Activated CD4-positive, alpha-beta T cell treated with anti-CD3 and anti-CD28 coated beads, Interleukin-2, amount 10 ng/mL, durations not matched to agents 24 days and 14 days (primary cell): ENCODE measurements at regions not wholly inside any gene's neighbourhood (a gene's known extent, or its start where the extent isn't known, plus 50 kb on each side); places are given as distances from the start of the nearest gene placed in this dataset.
A peak's percentile ranks its signal among the peaks of the same experiment; 100 is the strongest.

Experiments
- DNase-seq: peaks from one replicate; pipeline ENCODE4 v3.0.0; 2022
- H3K27ac Mint-ChIP-seq: one replicate; pipeline ENCODE4 v1.8.0; 2022; ENCODE audit warnings: mild to moderate bottlenecking, mixed read lengths
- H3K27me3 Mint-ChIP-seq: one replicate; pipeline ENCODE4 v1.8.0; 2022; ENCODE audit warnings: mixed read lengths
- H3K36me3 Mint-ChIP-seq: one replicate; pipeline ENCODE4 v1.8.0; 2022; ENCODE audit warnings: low read depth, mild to moderate bottlenecking, mixed read lengths
- H3K4me1 Mint-ChIP-seq: one replicate; pipeline ENCODE4 v1.8.0; 2021; ENCODE audit warnings: mixed read lengths
- H3K4me3 Mint-ChIP-seq: one replicate; pipeline ENCODE4 v1.8.0; 2022; ENCODE audit warnings: mild to moderate bottlenecking, moderate library complexity, mixed read lengths
- H3K9me3 Mint-ChIP-seq: one replicate; pipeline ENCODE4 v1.8.0; 2021; ENCODE audit warnings: mixed read lengths
- intact Hi-C: fragments of 100-400 bp; cut with micrococcal nuclease; formaldehyde crosslinking; loops from one replicate; pipeline ENCODE4 v1.15.1; 2023

GRCh38 chr15:97215629-97216028 is 744.9 kb upstream of the ARRDC4 start:
- intact Hi-C loops = no loop called here
- Mint-ChIP-seq H3K27me3 (no peaks in the 10 kb centered on the region), H3K4me1 (no peaks in the 10 kb centered on the region), H3K4me3 (no peak overlapping the region), H3K36me3 (no peaks in the 10 kb centered on the region), H3K9me3 (no peaks in the 10 kb centered on the region), H3K27ac (no peak overlapping the region)
- no peak for DNase-seq

DNA sequence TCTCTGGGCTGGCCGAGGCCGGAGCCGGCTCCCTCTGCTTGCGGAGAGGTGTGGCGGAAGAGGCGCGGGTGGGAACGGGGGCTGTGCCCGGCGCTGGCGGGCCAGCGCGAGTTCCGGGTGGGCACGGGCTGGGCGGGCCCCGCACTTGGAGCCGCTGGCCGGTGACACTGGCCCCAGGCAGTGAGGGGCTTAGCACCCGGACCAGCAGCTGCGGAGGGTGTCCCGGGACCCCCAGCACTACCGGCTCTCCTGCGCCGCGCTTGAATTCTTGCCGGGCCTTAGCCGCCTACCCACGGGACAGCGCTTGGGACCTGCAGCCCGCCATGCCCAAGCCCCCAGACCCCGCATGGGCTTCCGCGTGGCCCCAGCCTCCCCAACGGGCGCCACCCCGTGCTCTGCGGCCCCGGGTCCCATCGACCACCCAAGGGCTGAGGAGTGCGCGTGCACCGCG is 736.3 kb upstream of the ARRDC4 start:
- Mint-ChIP-seq H3K4me1 (no peaks in the 10 kb centered on the region), H3K36me3 (no peaks in the 10 kb centered on the region), H3K9me3 (no peaks in the 10 kb centered on the region), H3K27me3 (no peaks in the 10 kb centered on the region), H3K4me3 (no peak overlapping the region), H3K27ac (no peak overlapping the region)
- intact Hi-C loops = no loop called here
- DNase-seq = no peak

GRCh38 chr15:97234851-97235610 is 725.5 kb upstream of the ARRDC4 start:
- intact Hi-C loops = no loop called here
- peak; percentile 80 for DNase-seq

DNA sequence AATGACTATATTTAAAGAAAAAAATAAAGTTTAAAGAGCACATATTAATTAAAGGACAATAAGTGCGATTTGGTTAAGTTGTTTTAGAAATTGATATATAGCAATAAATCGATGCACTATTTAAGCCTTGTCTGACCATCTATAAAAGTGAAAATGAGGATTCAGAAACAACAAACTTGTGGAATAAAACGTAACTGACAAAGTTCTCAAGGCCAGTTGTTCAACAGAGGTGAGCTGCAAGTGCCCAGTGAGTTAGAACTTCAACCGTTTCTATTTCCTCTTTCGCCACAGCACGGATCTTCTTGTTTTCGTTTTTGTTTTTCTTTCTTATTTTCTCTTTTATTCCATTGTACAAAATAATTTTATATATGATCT is 724.9 kb upstream of the ARRDC4 start:
- DNase-seq = no peak
- no peaks in the 10 kb centered on the region for H3K27me3 Mint-ChIP-seq
- no peak overlapping the region for H3K4me3 Mint-ChIP-seq
- H3K36me3 Mint-ChIP-seq = no peaks in the 10 kb centered on the region
- intact Hi-C loops = no loop called here
- H3K4me1 Mint-ChIP-seq = no peaks in the 10 kb centered on the region
- no peak overlapping the region for H3K27ac Mint-ChIP-seq
- no peaks in the 10 kb centered on the region for H3K9me3 Mint-ChIP-seq

More at GRCh38 chr15:97234851-97235610, 725.5 kb upstream of the ARRDC4 start:
- Mint-ChIP-seq H3K27ac (no peak overlapping the region), H3K4me3 (no peak overlapping the region), H3K36me3 (no peaks in the 10 kb centered on the region), H3K9me3 (no peaks in the 10 kb centered on the region), H3K4me1 (no peaks in the 10 kb centered on the region), H3K27me3 (no peaks in the 10 kb centered on the region)

DNA sequence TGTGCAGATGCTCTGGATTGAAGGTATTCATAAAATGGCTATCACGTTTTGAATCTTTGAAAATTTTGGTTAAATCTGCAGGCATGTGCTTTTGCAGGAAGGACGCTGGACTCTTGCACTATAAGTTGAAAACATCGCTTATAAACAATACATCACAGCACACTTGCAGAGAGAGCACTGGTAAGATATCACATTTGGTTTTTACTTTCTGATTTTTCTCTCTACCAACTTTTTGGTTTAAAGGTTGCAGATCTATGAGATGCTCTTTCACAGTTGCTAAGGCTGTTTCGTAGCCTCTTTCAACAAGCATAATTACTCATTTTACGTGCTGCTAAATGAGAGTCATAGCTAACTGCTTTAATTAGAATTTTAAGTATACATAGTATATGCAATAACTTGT is 724.4 kb upstream of the ARRDC4 start:
- Mint-ChIP-seq H3K27ac (no peak overlapping the region), H3K9me3 (no peaks in the 10 kb centered on the region), H3K4me1 (no peaks in the 10 kb centered on the region), H3K4me3 (no peak overlapping the region), H3K27me3 (no peaks in the 10 kb centered on the region), H3K36me3 (no peaks in the 10 kb centered on the region)
- intact Hi-C loops = no loop called here
- no peak for DNase-seq

- Mint-ChIP-seq H3K27ac (no peak overlapping the region), H3K27me3 (peaks cover 2% of the 10 kb centered on the region), H3K4me3 (no peak overlapping the region), H3K9me3 (no peaks in the 10 kb centered on the region), H3K36me3 (no peaks in the 10 kb centered on the region), H3K4me1 (no peaks in the 10 kb centered on the region)
- intact Hi-C loops = no loop called here
- no peak for DNase-seq
Observed at GRCh38 chr15:97237160-97237559, 723.3 kb upstream of the ARRDC4 start.

GRCh38 chr15:97248376-97248775 is 712.1 kb upstream of the ARRDC4 start:
- Mint-ChIP-seq H3K27me3 (no peaks in the 10 kb centered on the region), H3K27ac (no peak overlapping the region), H3K9me3 (peaks cover 3% of the 10 kb centered on the region), H3K4me3 (no peak overlapping the region), H3K36me3 (no peaks in the 10 kb centered on the region), H3K4me1 (no peaks in the 10 kb centered on the region)
- no peak for DNase-seq
- intact Hi-C loops = no loop called here

DNA sequence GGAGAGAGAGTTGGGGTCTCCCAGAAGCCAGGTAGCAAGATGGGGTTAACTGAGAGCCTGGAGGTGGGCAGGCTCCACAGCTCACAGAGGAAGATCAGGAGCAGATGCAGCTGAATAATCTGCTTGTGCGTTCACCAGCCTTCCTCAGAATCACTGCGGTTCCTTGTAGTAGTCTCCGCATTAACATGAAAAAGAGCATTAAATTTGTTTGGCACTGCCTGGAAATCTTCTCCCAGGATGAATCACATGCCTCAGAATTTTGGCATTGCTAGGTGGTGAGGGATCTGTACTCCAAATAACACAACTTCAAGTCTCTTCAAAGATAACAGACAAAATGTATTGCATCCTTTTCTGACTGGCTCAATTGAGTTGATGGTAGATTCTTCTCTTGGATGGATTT is 700.6 kb upstream of the ARRDC4 start:
- H3K27me3 Mint-ChIP-seq = no peaks in the 10 kb centered on the region
- intact Hi-C loops = no loop called here

GRCh38 chr15:97301166-97301565 is 659.3 kb upstream of the ARRDC4 start:
- H3K4me1 Mint-ChIP-seq = no peaks in the 10 kb centered on the region
- H3K27me3 Mint-ChIP-seq = no peaks in the 10 kb centered on the region
- no peak overlapping the region for H3K4me3 Mint-ChIP-seq
- H3K36me3 Mint-ChIP-seq = no peaks in the 10 kb centered on the region
- DNase-seq = no peak
- H3K9me3 Mint-ChIP-seq = no peaks in the 10 kb centered on the region
- no peak overlapping the region for H3K27ac Mint-ChIP-seq
- intact Hi-C loops = no loop called here

More for the DNA sequence above, 700.6 kb upstream of the ARRDC4 start:
- no peaks in the 10 kb centered on the region for H3K36me3 Mint-ChIP-seq
- no peak overlapping the region for H3K27ac Mint-ChIP-seq
- no peaks in the 10 kb centered on the region for H3K9me3 Mint-ChIP-seq
- no peak for DNase-seq
- H3K4me1 Mint-ChIP-seq = no peaks in the 10 kb centered on the region
- no peak overlapping the region for H3K4me3 Mint-ChIP-seq

- no peak for DNase-seq
- Mint-ChIP-seq H3K27me3 (no peaks in the 10 kb centered on the region), H3K4me3 (no peak overlapping the region), H3K27ac (no peak overlapping the region), H3K36me3 (no peaks in the 10 kb centered on the region), H3K9me3 (no peaks in the 10 kb centered on the region), H3K4me1 (no peaks in the 10 kb centered on the region)
- intact Hi-C loops = no loop called here
Observed at GRCh38 chr15:97316362-97316761, 644.1 kb upstream of the ARRDC4 start.

DNA sequence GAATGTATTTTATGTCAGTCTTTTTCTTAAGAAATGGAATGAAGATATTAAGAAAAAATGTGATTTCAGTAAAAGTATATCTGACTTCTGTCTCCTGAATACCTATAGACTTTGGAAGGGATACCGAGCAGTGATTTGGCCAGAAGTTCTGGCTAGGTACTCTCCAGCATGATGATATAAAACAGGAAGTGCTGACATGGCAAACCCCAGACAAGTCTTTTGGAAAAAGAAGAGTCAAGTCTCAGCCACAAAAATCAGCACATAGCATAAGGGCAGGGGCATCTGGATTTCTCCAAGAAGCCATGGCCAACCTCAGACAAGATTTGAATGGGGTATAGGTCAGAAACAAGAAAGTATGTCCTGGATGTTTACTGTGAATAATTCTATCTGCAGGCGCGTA is 643.3 kb upstream of the ARRDC4 start:
- Mint-ChIP-seq H3K4me3 (no peak overlapping the region), H3K4me1 (no peaks in the 10 kb centered on the region), H3K36me3 (no peaks in the 10 kb centered on the region), H3K27ac (no peak overlapping the region), H3K9me3 (no peaks in the 10 kb centered on the region), H3K27me3 (no peaks in the 10 kb centered on the region)
- no peak for DNase-seq
- intact Hi-C loops = no loop called here

DNA sequence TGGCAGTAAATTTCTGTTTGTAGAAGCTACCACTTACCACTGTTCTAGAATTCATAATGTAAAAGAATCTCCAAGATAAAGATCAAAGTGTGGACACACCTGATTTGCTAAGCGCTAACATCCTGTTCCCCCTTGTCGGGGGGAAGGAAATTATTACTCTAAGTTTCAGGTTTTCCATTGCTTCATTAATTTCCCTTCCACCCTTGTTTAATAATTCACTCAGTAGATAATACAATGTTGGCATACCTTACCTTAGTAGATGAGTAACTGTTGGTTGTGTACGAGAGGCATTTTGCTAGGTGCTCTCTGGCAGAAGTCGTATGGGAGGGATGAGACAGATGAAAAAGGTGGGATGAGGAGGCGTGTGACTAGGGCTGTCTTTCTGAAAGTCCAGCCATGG is 641.2 kb upstream of the ARRDC4 start:
- no peak for DNase-seq
- Mint-ChIP-seq H3K36me3 (no peaks in the 10 kb centered on the region), H3K4me1 (no peaks in the 10 kb centered on the region), H3K4me3 (no peak overlapping the region), H3K9me3 (no peaks in the 10 kb centered on the region), H3K27ac (no peak overlapping the region), H3K27me3 (no peaks in the 10 kb centered on the region)
- intact Hi-C loops = no loop called here

DNA sequence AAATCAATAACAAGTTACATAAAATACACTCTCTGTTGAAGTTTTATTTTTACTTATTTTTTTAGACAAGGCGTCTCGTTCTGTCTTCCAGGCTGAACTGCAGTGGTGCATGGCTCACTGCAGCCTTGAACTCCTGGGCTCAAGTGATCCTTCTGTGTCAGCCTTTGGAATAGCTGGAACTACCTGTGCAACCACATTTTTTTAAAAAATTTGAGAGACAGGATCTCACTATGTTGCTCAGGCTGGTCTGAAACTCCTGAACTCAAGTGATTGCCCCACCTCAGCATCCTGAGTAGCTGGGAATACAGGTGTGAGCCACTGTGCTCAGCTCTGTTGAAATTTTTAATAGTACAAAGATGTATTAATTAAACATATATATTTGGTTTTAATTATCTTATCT is 614.3 kb upstream of the ARRDC4 start:
- H3K36me3 Mint-ChIP-seq = no peaks in the 10 kb centered on the region
- no peaks in the 10 kb centered on the region for H3K4me1 Mint-ChIP-seq
- intact Hi-C loops = no loop called here
- DNase-seq = no peak
- H3K27ac Mint-ChIP-seq = no peak overlapping the region
- H3K27me3 Mint-ChIP-seq = no peaks in the 10 kb centered on the region
- no peaks in the 10 kb centered on the region for H3K9me3 Mint-ChIP-seq
- H3K4me3 Mint-ChIP-seq = no peak overlapping the region

GRCh38 chr15:97350813-97351212 is 609.7 kb upstream of the ARRDC4 start:
- H3K36me3 Mint-ChIP-seq = no peaks in the 10 kb centered on the region
- no peak overlapping the region for H3K27ac Mint-ChIP-seq
- no peaks in the 10 kb centered on the region for H3K4me1 Mint-ChIP-seq
- no peak for DNase-seq
- no peak overlapping the region for H3K4me3 Mint-ChIP-seq
- no peaks in the 10 kb centered on the region for H3K27me3 Mint-ChIP-seq
- peaks cover 7% of the 10 kb centered on the region for H3K9me3 Mint-ChIP-seq
- intact Hi-C loops = no loop called here

DNA sequence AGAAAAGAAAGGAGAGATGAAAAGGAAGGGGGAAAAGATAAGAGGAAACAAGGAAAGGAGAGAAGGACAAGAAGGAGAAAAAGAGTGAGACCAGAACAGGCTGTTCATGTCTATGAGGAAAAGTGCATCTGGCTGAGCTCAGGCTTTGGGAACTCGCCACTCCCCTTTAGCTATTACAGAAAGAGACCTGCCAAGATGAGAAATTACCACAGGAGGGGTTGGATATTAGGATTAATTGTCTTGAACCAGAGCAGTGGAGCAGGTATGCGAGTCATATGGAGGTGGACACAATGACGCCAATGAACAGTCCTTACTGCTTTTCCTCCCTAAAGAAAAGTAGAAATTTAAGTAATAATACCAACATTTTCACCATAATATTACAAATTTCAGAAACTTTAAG is 577.0 kb upstream of the ARRDC4 start:
- Mint-ChIP-seq H3K4me3 (no peak overlapping the region), H3K9me3 (no peaks in the 10 kb centered on the region), H3K36me3 (no peaks in the 10 kb centered on the region), H3K4me1 (no peaks in the 10 kb centered on the region), H3K27me3 (no peaks in the 10 kb centered on the region), H3K27ac (no peak overlapping the region)
- no peak for DNase-seq
- intact Hi-C loops = no loop called here
